ENCODE measurements at regions not wholly inside any gene's neighbourhood (a gene's known extent, or its start where the extent isn't known, plus 50 kb on each side); places are given as distances from the start of the nearest gene placed in this dataset.

DNA sequence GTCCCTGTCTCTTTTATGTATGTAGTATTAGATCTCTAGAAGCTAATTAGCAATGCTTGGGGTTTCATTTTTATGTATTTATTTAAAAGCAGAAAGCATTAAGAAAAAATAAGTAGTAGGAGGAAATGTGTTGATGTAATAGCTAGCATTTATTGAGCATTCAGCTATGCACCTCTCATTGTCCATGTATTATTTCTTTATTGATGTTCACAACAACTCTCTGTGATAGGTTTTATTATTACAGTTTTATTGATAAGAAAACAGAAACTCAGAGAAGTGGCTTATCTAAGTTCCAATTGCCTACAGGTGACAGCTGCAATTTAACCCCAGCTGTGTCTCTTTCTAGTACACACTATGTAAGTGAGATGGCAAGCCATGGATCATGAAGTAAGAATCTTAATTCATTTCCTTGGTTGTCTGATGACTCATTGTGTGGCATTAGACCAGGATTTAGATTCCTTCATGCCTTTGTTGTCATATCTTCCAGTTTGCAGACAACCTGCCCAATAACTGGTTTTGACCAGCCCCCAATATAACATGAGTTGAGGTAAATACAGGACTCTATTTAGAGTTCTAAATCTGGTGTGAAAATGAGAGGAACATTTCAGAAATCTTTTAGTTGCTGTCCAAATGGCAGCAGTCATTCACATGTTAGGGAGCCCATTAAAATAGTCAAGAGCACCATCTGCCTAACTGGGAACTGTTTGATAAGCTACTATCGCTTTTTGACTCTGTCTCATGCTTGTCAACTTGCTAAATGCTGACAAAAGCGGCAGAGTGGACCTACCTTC lies 170.8 kb upstream of the PHACTR1 start:
- Histone ChIP-seq H3K9me2 (ENCODE audit: insufficient read depth, low read length) (no peaks in the 10 kb centered on the region), H3K4me2 (ENCODE audit: low read length) (no peak overlapping the region), H3F3A (ENCODE audit: insufficient read depth, low read length, poor library complexity, severe bottlenecking) (no peaks in the 10 kb centered on the region), H3K79me2 (replicated peaks; ENCODE audit: insufficient read depth, low read length) (no peaks in the 10 kb centered on the region), H3K27ac (ENCODE audit: low read length) (no peak overlapping the region), H3K9ac (ENCODE audit: low read length) (no peak overlapping the region), H3K36me3 (ENCODE audit: insufficient read depth, low read length) (no peaks in the 10 kb centered on the region), H3K9me3 (ENCODE audit: low read length) (no peaks in the 10 kb centered on the region), H3K27me3 (ENCODE audit: insufficient read depth, low read depth, low read length) (no peaks in the 10 kb centered on the region), H4K20me1 (ENCODE audit: insufficient read depth) (no peaks in the 10 kb centered on the region), H3K4me3 (ENCODE audit: low read length) (no peak overlapping the region), H2AFZ (ENCODE audit: low read depth, low read length) (no peak overlapping the region)
- TF ChIP-seq RAD21 (conservative IDR thresholded peaks at IDR 0.05) (no peak), EZH2 (IDR thresholded peaks at IDR 0.05; ENCODE audit: borderline replicate concordance, insufficient read depth, low read length, poor library complexity, severe bottlenecking) (no peak), EP300 (conservative IDR thresholded peaks at IDR 0.05; ENCODE audit: poor library complexity, severe bottlenecking) (no peak), MXI1 (conservative IDR thresholded peaks at IDR 0.05; ENCODE audit: poor library complexity, severe bottlenecking) (no peak), POLR2AphosphoS5 (IDR thresholded peaks at IDR 0.05) (no peak), SMC3 (conservative IDR thresholded peaks at IDR 0.05; ENCODE audit: poor library complexity) (no peak), TAF1 (IDR thresholded peaks at IDR 0.05; ENCODE audit: low read depth) (no peak)
- TF ChIP-seq, protein P1, sequence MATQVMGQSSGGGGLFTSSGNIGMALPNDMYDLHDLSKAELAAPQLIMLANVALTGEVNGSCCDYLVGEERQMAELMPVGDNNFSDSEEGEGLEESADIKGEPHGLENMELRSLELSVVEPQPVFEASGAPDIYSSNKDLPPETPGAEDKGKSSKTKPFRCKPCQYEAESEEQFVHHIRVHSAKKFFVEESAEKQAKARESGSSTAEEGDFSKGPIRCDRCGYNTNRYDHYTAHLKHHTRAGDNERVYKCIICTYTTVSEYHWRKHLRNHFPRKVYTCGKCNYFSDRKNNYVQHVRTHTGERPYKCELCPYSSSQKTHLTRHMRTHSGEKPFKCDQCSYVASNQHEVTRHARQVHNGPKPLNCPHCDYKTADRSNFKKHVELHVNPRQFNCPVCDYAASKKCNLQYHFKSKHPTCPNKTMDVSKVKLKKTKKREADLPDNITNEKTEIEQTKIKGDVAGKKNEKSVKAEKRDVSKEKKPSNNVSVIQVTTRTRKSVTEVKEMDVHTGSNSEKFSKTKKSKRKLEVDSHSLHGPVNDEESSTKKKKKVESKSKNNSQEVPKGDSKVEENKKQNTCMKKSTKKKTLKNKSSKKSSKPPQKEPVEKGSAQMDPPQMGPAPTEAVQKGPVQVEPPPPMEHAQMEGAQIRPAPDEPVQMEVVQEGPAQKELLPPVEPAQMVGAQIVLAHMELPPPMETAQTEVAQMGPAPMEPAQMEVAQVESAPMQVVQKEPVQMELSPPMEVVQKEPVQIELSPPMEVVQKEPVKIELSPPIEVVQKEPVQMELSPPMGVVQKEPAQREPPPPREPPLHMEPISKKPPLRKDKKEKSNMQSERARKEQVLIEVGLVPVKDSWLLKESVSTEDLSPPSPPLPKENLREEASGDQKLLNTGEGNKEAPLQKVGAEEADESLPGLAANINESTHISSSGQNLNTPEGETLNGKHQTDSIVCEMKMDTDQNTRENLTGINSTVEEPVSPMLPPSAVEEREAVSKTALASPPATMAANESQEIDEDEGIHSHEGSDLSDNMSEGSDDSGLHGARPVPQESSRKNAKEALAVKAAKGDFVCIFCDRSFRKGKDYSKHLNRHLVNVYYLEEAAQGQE (IDR thresholded peaks at IDR 0.05; ENCODE audit: borderline replicate concordance), result no peak
- TF ChIP-seq, protein P2, sequence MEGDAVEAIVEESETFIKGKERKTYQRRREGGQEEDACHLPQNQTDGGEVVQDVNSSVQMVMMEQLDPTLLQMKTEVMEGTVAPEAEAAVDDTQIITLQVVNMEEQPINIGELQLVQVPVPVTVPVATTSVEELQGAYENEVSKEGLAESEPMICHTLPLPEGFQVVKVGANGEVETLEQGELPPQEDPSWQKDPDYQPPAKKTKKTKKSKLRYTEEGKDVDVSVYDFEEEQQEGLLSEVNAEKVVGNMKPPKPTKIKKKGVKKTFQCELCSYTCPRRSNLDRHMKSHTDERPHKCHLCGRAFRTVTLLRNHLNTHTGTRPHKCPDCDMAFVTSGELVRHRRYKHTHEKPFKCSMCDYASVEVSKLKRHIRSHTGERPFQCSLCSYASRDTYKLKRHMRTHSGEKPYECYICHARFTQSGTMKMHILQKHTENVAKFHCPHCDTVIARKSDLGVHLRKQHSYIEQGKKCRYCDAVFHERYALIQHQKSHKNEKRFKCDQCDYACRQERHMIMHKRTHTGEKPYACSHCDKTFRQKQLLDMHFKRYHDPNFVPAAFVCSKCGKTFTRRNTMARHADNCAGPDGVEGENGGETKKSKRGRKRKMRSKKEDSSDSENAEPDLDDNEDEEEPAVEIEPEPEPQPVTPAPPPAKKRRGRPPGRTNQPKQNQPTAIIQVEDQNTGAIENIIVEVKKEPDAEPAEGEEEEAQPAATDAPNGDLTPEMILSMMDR (IDR thresholded peaks at IDR 0.05; ENCODE audit: poor library complexity, severe bottlenecking), result no peak

DNA sequence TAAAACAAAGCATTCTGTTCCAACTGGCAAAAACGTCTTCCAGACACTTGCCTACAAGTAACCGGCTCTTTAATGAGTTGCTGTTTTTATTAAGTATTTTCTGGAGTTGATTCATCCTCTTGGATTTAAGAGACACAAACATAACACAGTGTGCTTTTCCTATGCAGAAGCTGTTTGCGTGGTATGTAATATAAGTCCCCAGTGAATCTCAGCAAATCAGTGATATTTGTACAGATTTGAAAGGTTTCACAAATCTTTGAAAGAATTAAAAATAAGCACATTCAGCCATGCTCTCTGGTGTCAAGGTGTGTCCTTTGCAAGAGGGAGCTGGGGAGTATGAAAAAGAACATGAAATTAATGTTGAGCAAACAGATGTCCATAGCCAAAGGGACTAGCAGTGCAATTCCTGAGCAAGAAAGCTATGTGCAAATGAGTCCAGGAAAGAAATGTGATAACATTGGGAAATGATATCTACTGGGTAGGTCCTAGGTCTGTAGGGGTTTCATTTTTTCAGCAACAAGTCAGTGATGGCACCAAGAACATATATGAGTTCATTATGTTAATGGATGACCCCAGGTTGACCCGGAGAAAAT lies 170.1 kb upstream of the PHACTR1 start:
- Histone ChIP-seq H3K27me3 (ENCODE audit: insufficient read depth, low read depth, low read length) (no peaks in the 10 kb centered on the region), H3F3A (ENCODE audit: insufficient read depth, low read length, poor library complexity, severe bottlenecking) (no peaks in the 10 kb centered on the region), H3K9ac (ENCODE audit: low read length) (no peak overlapping the region), H2AFZ (ENCODE audit: low read depth, low read length) (no peak overlapping the region), H3K9me2 (ENCODE audit: insufficient read depth, low read length) (no peaks in the 10 kb centered on the region), H3K27ac (ENCODE audit: low read length) (no peak overlapping the region), H3K79me2 (replicated peaks; ENCODE audit: insufficient read depth, low read length) (no peaks in the 10 kb centered on the region), H4K20me1 (ENCODE audit: insufficient read depth) (no peaks in the 10 kb centered on the region), H3K9me3 (ENCODE audit: low read length) (no peaks in the 10 kb centered on the region), H3K36me3 (ENCODE audit: insufficient read depth, low read length) (no peaks in the 10 kb centered on the region), H3K4me3 (ENCODE audit: low read length) (no peak overlapping the region), H3K4me2 (ENCODE audit: low read length) (no peak overlapping the region)
- TF ChIP-seq RAD21 (conservative IDR thresholded peaks at IDR 0.05) (no peak), POLR2AphosphoS5 (IDR thresholded peaks at IDR 0.05) (no peak), MXI1 (conservative IDR thresholded peaks at IDR 0.05; ENCODE audit: poor library complexity, severe bottlenecking) (no peak), TAF1 (IDR thresholded peaks at IDR 0.05; ENCODE audit: low read depth) (no peak), EZH2 (IDR thresholded peaks at IDR 0.05; ENCODE audit: borderline replicate concordance, insufficient read depth, low read length, poor library complexity, severe bottlenecking) (no peak), EP300 (conservative IDR thresholded peaks at IDR 0.05; ENCODE audit: poor library complexity, severe bottlenecking) (no peak), SMC3 (conservative IDR thresholded peaks at IDR 0.05; ENCODE audit: poor library complexity) (no peak)
- TF ChIP-seq, protein P2 (IDR thresholded peaks at IDR 0.05; ENCODE audit: poor library complexity, severe bottlenecking), result no peak
- TF ChIP-seq, protein P1 (IDR thresholded peaks at IDR 0.05; ENCODE audit: borderline replicate concordance), result no peak
